GM23248 (cell line): ENCODE measurements at regions not wholly inside any gene's neighbourhood (a gene's known extent, or its start where the extent isn't known, plus 50 kb on each side); places are given as distances from the start of the nearest gene placed in this dataset.

Source experiments
- DNase-seq: peaks from one replicate; pipeline ENCODE4 v3.0.0-alpha.2; 2015
- H2AFZ ChIP-seq: fragments of 200-600 bp; sonication (generic); 2 replicates; pipeline ENCODE4 v1.6.1; 2016; ENCODE audit warnings: antibody characterized with exemption
- H3F3A ChIP-seq: fragments of 200-600 bp; sonication (generic); 2 replicates; pipeline ENCODE4 v1.6.1; 2016; ENCODE audit warnings: mild to moderate bottlenecking, antibody characterized with exemption, mixed run types; ENCODE audit not compliant: insufficient read depth
- H3K27ac ChIP-seq: fragments of 200-600 bp; sonication (generic); 2 replicates; pipeline ENCODE4 v1.5.1; 2016; ENCODE audit warnings: mild to moderate bottlenecking
- H3K27me3 ChIP-seq: fragments of 200-600 bp; sonication (generic); replicated peaks from 2 replicates; pipeline ENCODE4 v1.6.1; 2016; ENCODE audit warnings: mild to moderate bottlenecking; ENCODE audit not compliant: insufficient read depth
- H3K36me3 ChIP-seq: fragments of 200-600 bp; sonication (generic); 2 replicates; pipeline ENCODE4 v1.6.1; 2016; ENCODE audit warnings: low read depth, mild to moderate bottlenecking
- H3K4me1 ChIP-seq: fragments of 200-600 bp; sonication (generic); 2 replicates; pipeline ENCODE4 v1.6.1; 2016; ENCODE audit warnings: mild to moderate bottlenecking; ENCODE audit not compliant: insufficient read depth
- H3K4me2 ChIP-seq: fragments of 200-600 bp; sonication (generic); one replicate; pipeline ENCODE4 v1.6.1; 2016; ENCODE audit warnings: mild to moderate bottlenecking; ENCODE audit not compliant: unreplicated experiment
- H3K4me3 ChIP-seq: fragments of 200-600 bp; sonication (generic); 2 replicates; pipeline ENCODE4 v1.5.1; 2016; ENCODE audit warnings: mild to moderate bottlenecking
- H3K79me2 ChIP-seq: fragments of 200-600 bp; sonication (generic); 2 replicates; pipeline ENCODE4 v1.6.1; 2016; ENCODE audit warnings: mild to moderate bottlenecking; ENCODE audit not compliant: insufficient read depth
- H3K9ac ChIP-seq: fragments of 200-600 bp; sonication (generic); 2 replicates; pipeline ENCODE4 v1.6.1; 2016; ENCODE audit warnings: mild to moderate bottlenecking
- H3K9me2 ChIP-seq: fragments of 200-600 bp; sonication (generic); 2 replicates; pipeline ENCODE4 v1.6.1; 2016; ENCODE audit warnings: mixed run types, mild to moderate bottlenecking, moderate library complexity; ENCODE audit not compliant: insufficient read depth
- H3K9me3 ChIP-seq: fragments of 200-600 bp; sonication (generic); one replicate; pipeline ENCODE4 v1.6.1; 2017; ENCODE audit warnings: low read depth
- H4K20me1 ChIP-seq: fragments of 200-600 bp; sonication (generic); 2 replicates; pipeline ENCODE4 v1.6.0; 2016; ENCODE audit not compliant: insufficient read depth
- EZH2 ChIP-seq: fragments of 200-600 bp; sonication (generic); IDR thresholded peaks from 2 replicates; pipeline ENCODE4 v1.6.1; 2018; ENCODE audit warnings: antibody characterized with exemption, mild to moderate bottlenecking; ENCODE audit not compliant: insufficient read depth, poor library complexity, severe bottlenecking
- EZH2phosphoT487 ChIP-seq: fragments of 200-600 bp; sonication (generic); IDR thresholded peaks from 2 replicates; pipeline ENCODE4 v1.6.1; 2018; ENCODE audit warnings: antibody characterized with exemption, moderate library complexity, mild to moderate bottlenecking, low read depth; ENCODE audit not compliant: insufficient read depth
- whole genome bisulfite sequencing, 2 experiments: methylation state at CpG; one replicate each; pipeline ENCODE4 v1.1.6; 2015 to 2017; ENCODE audit warnings: low lambda C conversion rate in 2 of 2, low coverage in 1 of 2; ENCODE audit errors: missing lambda C conversion rate in 2 of 2; 5-methylcytosine and 5-hydroxymethylcytosine counted together
- in situ Hi-C: fragments of 300-500 bp; cut with MboI; formaldehyde crosslinking; loops from 2 replicates; pipeline ENCODE4 v1.15.0; 2020

DNA sequence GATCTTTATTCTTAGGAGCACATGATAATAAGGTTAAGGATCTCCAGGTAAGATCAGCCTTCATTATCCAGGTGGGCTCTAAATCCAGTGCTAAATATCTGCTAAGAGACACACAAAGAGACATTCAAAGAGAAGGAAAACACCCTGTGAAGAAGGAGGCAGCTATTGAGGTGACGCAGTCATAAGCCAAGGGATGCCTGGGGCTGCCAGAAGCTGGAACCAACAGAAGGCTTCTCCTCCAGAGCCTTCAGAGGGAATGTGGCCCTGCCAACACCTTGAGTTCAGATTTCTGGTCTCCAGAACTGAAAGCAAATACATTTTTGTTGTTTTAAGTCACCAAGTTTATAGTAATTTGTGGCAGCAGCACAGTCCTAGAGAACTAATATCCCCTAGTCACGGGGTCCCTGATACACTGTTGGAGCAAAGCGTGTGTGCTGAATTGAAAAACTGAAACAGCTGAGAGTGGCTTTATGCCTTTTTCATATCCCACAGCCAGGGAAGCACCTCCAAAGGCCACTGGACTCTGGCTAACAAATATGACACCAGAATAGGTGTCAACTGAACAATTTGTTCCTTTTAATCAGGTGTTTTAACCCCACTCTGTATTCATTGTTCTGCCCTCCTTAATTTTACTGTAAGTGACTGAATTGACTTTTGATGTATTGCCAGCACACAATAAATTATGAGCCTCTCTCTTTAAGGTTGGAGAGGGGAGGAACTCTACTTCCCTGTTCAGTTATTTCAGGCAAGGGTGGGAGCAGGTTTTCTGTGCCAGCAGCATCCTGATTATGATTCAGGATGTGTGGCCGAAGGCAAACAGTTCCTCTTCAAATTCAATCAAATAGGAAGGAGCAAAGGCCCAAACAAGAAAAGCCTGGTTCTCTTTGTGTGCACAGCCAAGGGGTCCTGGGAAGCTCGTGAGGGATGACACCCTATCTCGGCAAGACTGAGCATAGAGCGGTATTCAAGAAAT, 151.8 kb upstream of the HES1 start:
- peaks cover 67% of the 10 kb centered on the region for H3K27me3 ChIP-seq
- no peaks in the 10 kb centered on the region for H3K79me2 ChIP-seq
- H3K9ac ChIP-seq = no peak overlapping the region
- no peak overlapping the region for H3K27ac ChIP-seq
- H4K20me1 ChIP-seq = no peaks in the 10 kb centered on the region
- WGBS, 2 experiments = 64 to 69% methylated on average over 7 of the region's 7 CpGs
- H3K4me3 ChIP-seq = no peak overlapping the region
- H3K36me3 ChIP-seq = no peaks in the 10 kb centered on the region
- TF ChIP-seq EZH2 = no peak
- TF ChIP-seq EZH2phosphoT487 = no peak
- H3K9me2 ChIP-seq = no peaks in the 10 kb centered on the region
- in situ Hi-C loops = no loop called here
- H3K4me2 ChIP-seq = no peak overlapping the region
- no peak for DNase-seq
- H3K4me1 ChIP-seq = peaks cover 12% of the 10 kb centered on the region
- no peak overlapping the region for H2AFZ ChIP-seq
- peaks cover 5% of the 10 kb centered on the region; the same call in 1 of the 2 replicates for H3F3A ChIP-seq
- H3K9me3 ChIP-seq = no peaks in the 10 kb centered on the region

- in situ Hi-C loops = no loop called here
- TF ChIP-seq EZH2phosphoT487 (no peak), EZH2 (no peak)
- no peaks in the 10 kb centered on the region for H3K79me2 ChIP-seq
- H3K4me3 ChIP-seq = no peak overlapping the region
- H2AFZ ChIP-seq = no peak overlapping the region
- H3K36me3 ChIP-seq = no peaks in the 10 kb centered on the region
- H3K9me3 ChIP-seq = no peaks in the 10 kb centered on the region
- no peaks in the 10 kb centered on the region for H4K20me1 ChIP-seq
- no peak overlapping the region for H3K27ac ChIP-seq
- no peaks in the 10 kb centered on the region for H3K9me2 ChIP-seq
- peaks cover 12% of the 10 kb centered on the region for H3K4me1 ChIP-seq
- H3F3A ChIP-seq = peaks cover 5% of the 10 kb centered on the region; the same call in 1 of the 2 replicates
- no peak for DNase-seq
- 55 to 57% methylated on average over 6 of the region's 6 CpGs for WGBS, 2 experiments
- H3K27me3 ChIP-seq = peaks cover 65% of the 10 kb centered on the region
- no peak overlapping the region for H3K9ac ChIP-seq
- H3K4me2 ChIP-seq = no peak overlapping the region
Measured at GRCh38 chr3:193984876-193985275, 151.1 kb upstream of the HES1 start.

- no peak for TF ChIP-seq EZH2
- no peak for TF ChIP-seq EZH2phosphoT487
- Histone ChIP-seq H4K20me1 (no peaks in the 10 kb centered on the region), H3K4me1 (peaks cover 7% of the 10 kb centered on the region), H3K27ac (no peak overlapping the region), H3K79me2 (no peaks in the 10 kb centered on the region), H3K36me3 (no peaks in the 10 kb centered on the region), H3K27me3 (peaks cover 50% of the 10 kb centered on the region), H3K4me3 (no peak overlapping the region), H2AFZ (no peak overlapping the region), H3K9ac (no peak overlapping the region), H3K9me2 (no peaks in the 10 kb centered on the region), H3K4me2 (no peak overlapping the region), H3F3A (no peaks in the 10 kb centered on the region), H3K9me3 (no peaks in the 10 kb centered on the region)
- 3 to 9% methylated on average over 5 of the region's 5 CpGs for WGBS, 2 experiments
- DNase-seq = peak; percentile 33
- in situ Hi-C loops = no loop called here
Measured at GRCh38 chr3:193987186-193987585, 148.8 kb upstream of the HES1 start.

DNA sequence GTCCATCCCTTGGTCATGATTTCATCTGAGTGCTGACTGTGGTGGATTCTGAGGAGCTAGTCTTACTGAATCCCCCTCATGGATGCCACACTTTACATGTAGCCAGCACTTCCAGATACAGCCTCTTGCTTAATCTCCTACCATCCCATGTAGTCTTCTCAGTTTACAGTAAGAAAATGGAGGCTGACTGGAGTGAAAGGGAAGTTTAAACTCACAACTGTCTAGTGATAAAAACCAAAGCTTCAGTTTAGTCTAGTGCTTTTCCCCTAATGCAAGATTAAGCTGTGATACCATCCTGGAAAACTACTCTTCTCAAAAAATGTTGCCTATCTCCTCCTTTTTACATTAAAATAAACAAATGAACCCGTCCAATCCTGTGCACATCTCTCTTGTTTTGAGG, 146.8 kb upstream of the HES1 start:
- Histone ChIP-seq H4K20me1 (no peaks in the 10 kb centered on the region), H3K9me2 (no peaks in the 10 kb centered on the region), H2AFZ (no peak overlapping the region), H3K9me3 (no peaks in the 10 kb centered on the region), H3K9ac (no peak overlapping the region), H3K4me1 (no peaks in the 10 kb centered on the region), H3K36me3 (no peaks in the 10 kb centered on the region), H3K4me2 (no peak overlapping the region), H3K27me3 (peaks cover 49% of the 10 kb centered on the region), H3K27ac (no peak overlapping the region), H3F3A (no peaks in the 10 kb centered on the region), H3K79me2 (no peaks in the 10 kb centered on the region), H3K4me3 (no peak overlapping the region)
- WGBS, 2 experiments = 7 to 15% methylated on average over 1 of the region's 1 CpG
- DNase-seq = no peak
- in situ Hi-C loops = no loop called here
- TF ChIP-seq EZH2 (no peak), EZH2phosphoT487 (no peak)
